HEK293 (cell line): ENCODE measurements at regions not wholly inside any gene's neighbourhood (a gene's known extent, or its start where the extent isn't known, plus 50 kb on each side); places are given as distances from the start of the nearest gene placed in this dataset.

ENCODE experiments used
- AEBP2 ChIP-seq: fragments of 450-650 bp; formaldehyde crosslinking; IDR thresholded peaks from 2 replicates; pipeline ENCODE4 v1.5.1; 2016; ENCODE audit warnings: missing biosample characterization, missing genetic modification characterization, borderline replicate concordance
- BCL11B ChIP-seq: fragments of 450-650 bp; formaldehyde crosslinking; IDR thresholded peaks from 2 replicates; pipeline ENCODE4 v1.5.1; 2016; ENCODE audit warnings: low read depth, missing biosample characterization, missing genetic modification characterization
- ELK4 ChIP-seq: IDR thresholded peaks from 2 replicates; pipeline ENCODE4 v1.6.1; 2011; ENCODE audit warnings: mild to moderate bottlenecking, low read depth, low read length, borderline replicate concordance
- GLIS1 ChIP-seq: fragments of 450-650 bp; formaldehyde crosslinking; IDR thresholded peaks from 2 replicates; pipeline ENCODE4 v1.5.1; 2016; ENCODE audit warnings: missing biosample characterization, missing genetic modification characterization
- HOXA7 ChIP-seq: sonication (generic); formaldehyde crosslinking; IDR thresholded peaks from 2 replicates; pipeline ENCODE4 v1.8.1; 2022; ENCODE audit warnings: missing genetic modification reagents, borderline replicate concordance
- KLF10 ChIP-seq: fragments of 450-650 bp; IDR thresholded peaks from 2 replicates; pipeline ENCODE4 v1.5.1; 2018; ENCODE audit warnings: missing biosample characterization, mild to moderate bottlenecking, missing genetic modification characterization
- KLF7 ChIP-seq: fragments of 450-650 bp; formaldehyde crosslinking; IDR thresholded peaks from 2 replicates; pipeline ENCODE4 v1.5.1; 2016; ENCODE audit warnings: missing biosample characterization, missing genetic modification characterization, borderline replicate concordance
- SP7 ChIP-seq: fragments of 450-650 bp; formaldehyde crosslinking; IDR thresholded peaks from 2 replicates; pipeline ENCODE4 v1.5.1; 2016; ENCODE audit warnings: missing biosample characterization, missing genetic modification characterization
- TSHZ1 ChIP-seq: fragments of 450-650 bp; formaldehyde crosslinking; IDR thresholded peaks from 2 replicates; pipeline ENCODE4 v1.5.1; 2016; ENCODE audit warnings: missing biosample characterization, missing genetic modification characterization, borderline replicate concordance
- WT1 ChIP-seq: fragments of 450-650 bp; formaldehyde crosslinking; IDR thresholded peaks from 2 replicates; pipeline ENCODE4 v1.5.1; 2016; ENCODE audit warnings: missing biosample characterization, missing genetic modification characterization
- ZBTB20 ChIP-seq: fragments of 450-650 bp; formaldehyde crosslinking; IDR thresholded peaks from 2 replicates; pipeline ENCODE4 v1.5.1; 2016; ENCODE audit warnings: missing biosample characterization, missing genetic modification characterization
- ZBTB21 ChIP-seq: fragments of 450-650 bp; formaldehyde crosslinking; IDR thresholded peaks from 2 replicates; pipeline ENCODE4 v1.5.1; 2017; ENCODE audit warnings: missing biosample characterization, missing genetic modification characterization
- ZBTB26 ChIP-seq: fragments of 450-650 bp; formaldehyde crosslinking; optimal IDR thresholded peaks from 2 replicates; pipeline ENCODE3; 2016; ENCODE audit warnings: missing biosample characterization, mild to moderate bottlenecking, missing genetic modification characterization
- ZBTB48 ChIP-seq: fragments of 450-650 bp; formaldehyde crosslinking; IDR thresholded peaks from 2 replicates; pipeline ENCODE4 v1.5.1; 2016; ENCODE audit warnings: missing biosample characterization, missing genetic modification characterization
- ZNF132 ChIP-seq: fragments of 450-650 bp; formaldehyde crosslinking; IDR thresholded peaks from 2 replicates; pipeline ENCODE4 v1.5.1; 2017; ENCODE audit warnings: missing biosample characterization, missing genetic modification characterization, borderline replicate concordance
- ZNF133 ChIP-seq: fragments of 450-650 bp; formaldehyde crosslinking; IDR thresholded peaks from 2 replicates; pipeline ENCODE4 v1.5.1; 2016; ENCODE audit warnings: missing biosample characterization, missing genetic modification characterization
- ZNF175 ChIP-seq: fragments of 450-650 bp; formaldehyde crosslinking; IDR thresholded peaks from 2 replicates; pipeline ENCODE4 v1.5.1; 2016; ENCODE audit warnings: missing biosample characterization, missing genetic modification characterization
- ZNF266 ChIP-seq: fragments of 450-650 bp; formaldehyde crosslinking; IDR thresholded peaks from 2 replicates; pipeline ENCODE4 v1.5.1; 2016; ENCODE audit warnings: missing biosample characterization, missing genetic modification characterization, low read depth
- ZNF341 ChIP-seq: fragments of 450-650 bp; formaldehyde crosslinking; IDR thresholded peaks from 2 replicates; pipeline ENCODE4; 2016; ENCODE audit warnings: low read depth, missing biosample characterization, missing genetic modification characterization
- ZNF596 ChIP-seq: fragments of 450-650 bp; IDR thresholded peaks from 2 replicates; pipeline ENCODE4 v1.5.0; 2018; ENCODE audit warnings: missing biosample characterization, mild to moderate bottlenecking, missing genetic modification characterization, moderate library complexity
- ZNF639 ChIP-seq: fragments of 450-650 bp; formaldehyde crosslinking; IDR thresholded peaks from 2 replicates; pipeline ENCODE4 v1.5.1; 2016; ENCODE audit warnings: missing biosample characterization, missing genetic modification characterization
- ZNF664 ChIP-seq: fragments of 450-650 bp; formaldehyde crosslinking; IDR thresholded peaks from 2 replicates; pipeline ENCODE4 v1.5.1; 2016; ENCODE audit warnings: missing biosample characterization, missing genetic modification characterization
- ZNF701 ChIP-seq: fragments of 450-650 bp; formaldehyde crosslinking; IDR thresholded peaks from 2 replicates; pipeline ENCODE4 v1.5.1; 2016; ENCODE audit warnings: missing biosample characterization, missing genetic modification characterization
- ZNF707 ChIP-seq: fragments of 450-650 bp; formaldehyde crosslinking; IDR thresholded peaks from 2 replicates; pipeline ENCODE4 v1.5.1; 2016; ENCODE audit warnings: missing biosample characterization, missing genetic modification characterization
- ZNF830 ChIP-seq: fragments of 450-650 bp; IDR thresholded peaks from 2 replicates; pipeline ENCODE4 v1.5.0; 2018; ENCODE audit warnings: missing biosample characterization, missing genetic modification characterization, low read depth, mild to moderate bottlenecking, moderate library complexity
- ZSCAN30 ChIP-seq: fragments of 450-650 bp; IDR thresholded peaks from 2 replicates; pipeline ENCODE4 v1.5.1; 2018; ENCODE audit warnings: missing biosample characterization, mild to moderate bottlenecking, missing genetic modification characterization, moderate library complexity

- TF ChIP-seq ZNF639 (tag by site-specific recombination), result peak; percentile 72; the same call in 1 of the 2 replicates
- TF ChIP-seq ZNF341 (tag by site-specific recombination), result peak; percentile 59
- no peak for TF ChIP-seq ZNF266 (tag by site-specific recombination)
- TF ChIP-seq TSHZ1 (tag by site-specific recombination), result peak; percentile 82
- TF ChIP-seq HOXA7 (CRISPR knock-in tag), result no peak
- peak; percentile 91 for TF ChIP-seq GLIS1
- no peak for TF ChIP-seq ZSCAN30
- no peak for TF ChIP-seq AEBP2 (tag by site-specific recombination)
- 0 out of 2 replicates have a peak, but pooled peaks have one; percentile 49 for TF ChIP-seq ZBTB21 (tag by site-specific recombination)
- TF ChIP-seq KLF7 (tag by site-specific recombination), result no peak
- no peak for TF ChIP-seq ELK4
- no peak for TF ChIP-seq ZNF707 (tag by site-specific recombination)
- TF ChIP-seq ZNF175 (tag by site-specific recombination), result no peak
- TF ChIP-seq ZBTB48, result no peak
- TF ChIP-seq BCL11B (tag by site-specific recombination), result no peak
- peak; percentile 92 for TF ChIP-seq KLF10
- no peak for TF ChIP-seq ZNF701 (tag by site-specific recombination)
- TF ChIP-seq ZNF133 (tag by site-specific recombination), result no peak
- no peak for TF ChIP-seq ZNF664
- TF ChIP-seq ZNF132, result no peak
- TF ChIP-seq ZBTB26 (tag by site-specific recombination), result no peak
- no peak for TF ChIP-seq ZNF596
- peak; percentile 69 for TF ChIP-seq SP7 (tag by site-specific recombination)
- TF ChIP-seq ZBTB20 (tag by site-specific recombination), result peak; percentile 75
- no peak for TF ChIP-seq ZNF830
- TF ChIP-seq WT1, result peak; percentile 81
These were observed 67.5 kb upstream of the INSIG1 start (continued) for GRCh38 chr7:155230169-155230593.
